OCI-LY1 (cell line): ENCODE measurements at regions not wholly inside any gene's neighbourhood (a gene's known extent, or its start where the extent isn't known, plus 50 kb on each side); places are given as distances from the start of the nearest gene placed in this dataset.
"Not testable (repeated sequence)": the region's sequence is repeated elsewhere in the genome, so short reads cannot be mapped to it uniquely, and the experiment has no call there.

ENCODE experiments used
- H2AFZ ChIP-seq: fragments of 200-600 bp; sonication (generic), shearing (Covaris generic); 2 replicates; pipeline ENCODE4 v1.6.0; 2014; ENCODE audit warnings: antibody characterized with exemption, mild to moderate bottlenecking, low read length
- H3F3A ChIP-seq: fragments of 200-600 bp; sonication (generic), shearing (Covaris generic); 2 replicates; pipeline ENCODE4 v1.6.0; 2014; ENCODE audit warnings: mild to moderate bottlenecking, antibody characterized with exemption, low read length, moderate library complexity; ENCODE audit not compliant: insufficient read depth
- H3K27ac ChIP-seq: fragments of 200-600 bp; sonication (generic); 2 replicates; pipeline ENCODE4 v1.5.1; 2014; ENCODE audit warnings: low read length, mixed run types, mild to moderate bottlenecking, low read depth; ENCODE audit not compliant: poor library complexity, severe bottlenecking
- H3K27me3 ChIP-seq: fragments of 200-600 bp; sonication (generic); 2 replicates; pipeline ENCODE4 v1.6.0; 2014; ENCODE audit warnings: antibody characterized with exemption, mild to moderate bottlenecking, low read length, moderate library complexity; ENCODE audit not compliant: insufficient read depth
- H3K36me3 ChIP-seq: fragments of 200-600 bp; sonication (generic); 2 replicates; pipeline ENCODE4 v1.6.1; 2014; ENCODE audit warnings: mild to moderate bottlenecking, antibody characterized with exemption, low read length, moderate library complexity, mixed read lengths; ENCODE audit not compliant: insufficient read depth
- H3K4me1 ChIP-seq: fragments of 200-600 bp; sonication (generic); 2 replicates; pipeline ENCODE4 v1.5.1; 2014; ENCODE audit warnings: mild to moderate bottlenecking, low read length, moderate library complexity; ENCODE audit not compliant: insufficient read depth, severe bottlenecking
- H3K4me2 ChIP-seq: fragments of 200-600 bp; sonication (generic), shearing (Covaris generic); 2 replicates; pipeline ENCODE4 v1.6.1; 2014; ENCODE audit warnings: low read length
- H3K4me3 ChIP-seq: fragments of 200-600 bp; sonication (generic); 2 replicates; pipeline ENCODE4 v1.5.1; 2014; ENCODE audit warnings: low read length, low read depth, mild to moderate bottlenecking, mixed read lengths; ENCODE audit not compliant: poor library complexity, severe bottlenecking
- H3K79me2 ChIP-seq: fragments of 200-600 bp; shearing (Covaris generic); 2 replicates; pipeline ENCODE4 v1.6.1; 2016; ENCODE audit warnings: mixed run types, low read length, mixed read lengths; ENCODE audit not compliant: insufficient read depth
- H3K9ac ChIP-seq: fragments of 200-600 bp; sonication (generic), shearing (Covaris generic); 2 replicates; pipeline ENCODE4 v1.6.1; 2014; ENCODE audit warnings: mild to moderate bottlenecking, low read length, mixed read lengths
- H3K9me2 ChIP-seq: fragments of 200-600 bp; sonication (generic), shearing (Covaris generic); 2 replicates; pipeline ENCODE4 v1.6.1; 2014; ENCODE audit warnings: low read depth, mild to moderate bottlenecking, low read length, mixed read lengths
- H3K9me3 ChIP-seq: fragments of 200-600 bp; shearing (Covaris generic); 2 replicates; pipeline ENCODE4 v1.6.1; 2014; ENCODE audit warnings: low read length, mixed read lengths
- H4K20me1 ChIP-seq: fragments of 200-600 bp; sonication (generic), shearing (Covaris generic); 2 replicates; pipeline ENCODE4 v1.6.0; 2016; ENCODE audit warnings: mild to moderate bottlenecking, low read length; ENCODE audit not compliant: insufficient read depth
- EZH2 ChIP-seq: fragments of 200-600 bp; sonication (generic), shearing (Covaris generic); IDR thresholded peaks from 2 replicates; pipeline ENCODE4 v1.8.0; 2017; ENCODE audit warnings: borderline replicate concordance, mixed run types, mild to moderate bottlenecking, antibody characterized with exemption, low read length, moderate library complexity, mixed read lengths
- TF ChIP-seq, protein P1 (sequence below): fragments of 200-600 bp; sonication (generic), shearing (Covaris generic); IDR thresholded peaks from 2 replicates; pipeline ENCODE4 v1.5.1; 2017; ENCODE audit warnings: mild to moderate bottlenecking, antibody characterized with exemption, low read length, moderate library complexity, mixed read lengths

DNA sequence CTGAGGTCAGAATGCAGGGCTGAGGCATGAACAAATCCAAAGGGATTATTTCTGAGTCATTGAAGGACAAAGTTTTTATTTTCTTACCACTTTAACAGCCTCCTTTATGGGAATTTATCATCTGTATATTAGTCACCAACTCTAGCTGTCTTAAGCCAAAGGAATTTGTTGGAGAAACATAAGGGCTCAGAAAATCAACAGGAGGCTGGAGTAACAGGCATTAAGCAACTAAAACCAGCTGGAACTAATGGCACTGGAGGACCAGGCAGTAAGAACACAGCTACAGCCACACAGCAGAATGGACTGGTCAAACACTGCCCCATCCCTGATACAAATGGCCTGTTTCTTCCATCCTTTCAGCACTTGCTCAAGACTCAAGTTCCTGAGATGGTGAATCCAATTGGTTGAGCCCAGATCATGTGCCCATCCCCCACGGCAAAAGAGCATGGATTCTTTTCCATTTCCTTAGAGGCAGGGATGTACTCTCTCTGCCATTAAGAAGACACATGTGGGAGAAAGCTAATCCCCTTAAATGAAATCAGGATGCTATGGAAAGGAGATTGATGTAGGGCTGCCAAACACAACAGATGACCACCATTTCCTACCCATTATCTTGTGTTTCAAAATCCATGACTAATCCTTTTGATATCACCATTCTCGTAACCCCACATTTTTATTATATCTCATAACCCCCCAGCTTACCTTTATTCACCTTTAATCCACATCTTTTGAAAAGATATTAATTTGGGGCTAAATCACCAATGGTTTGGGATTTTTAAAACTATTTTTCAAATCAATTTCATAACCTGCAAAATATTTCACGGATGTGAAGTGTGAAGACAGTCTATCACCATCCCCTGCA lies 157.0 kb upstream of the FNDC3A start:
- no peak overlapping the region for H3K4me2 ChIP-seq

DNA sequence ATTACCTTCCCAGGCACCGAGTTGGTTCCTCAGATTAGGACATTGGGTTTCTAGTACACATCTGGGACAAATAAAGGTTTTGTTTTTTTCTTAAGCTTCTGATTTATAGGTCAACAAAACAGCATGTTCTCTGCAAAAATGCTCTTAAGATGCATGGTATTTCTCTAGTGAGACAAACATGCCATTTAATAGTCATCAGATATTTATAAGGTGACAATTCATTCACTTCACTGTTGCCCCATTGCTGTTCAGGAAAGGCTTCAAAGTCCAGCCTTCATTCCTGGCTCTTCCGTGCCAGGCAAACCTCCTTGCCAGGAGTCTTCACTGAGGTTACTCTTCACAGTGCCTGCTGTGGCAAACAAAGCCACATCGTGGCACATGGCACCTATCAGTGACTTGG lies 156.3 kb upstream of the FNDC3A start:
- Histone ChIP-seq H3K4me1 (peaks cover 3% of the 10 kb centered on the region), H3F3A (no peaks in the 10 kb centered on the region), H3K79me2 (no peaks in the 10 kb centered on the region), H4K20me1 (no peaks in the 10 kb centered on the region), H3K36me3 (no peaks in the 10 kb centered on the region), H3K27ac (no peak overlapping the region), H3K4me2 (no peak overlapping the region), H3K9me2 (no peaks in the 10 kb centered on the region), H3K9ac (no peak overlapping the region), H3K4me3 (no peak overlapping the region), H2AFZ (no peak overlapping the region), H3K27me3 (no peaks in the 10 kb centered on the region), H3K9me3 (no peaks in the 10 kb centered on the region)
- TF ChIP-seq, protein P1, sequence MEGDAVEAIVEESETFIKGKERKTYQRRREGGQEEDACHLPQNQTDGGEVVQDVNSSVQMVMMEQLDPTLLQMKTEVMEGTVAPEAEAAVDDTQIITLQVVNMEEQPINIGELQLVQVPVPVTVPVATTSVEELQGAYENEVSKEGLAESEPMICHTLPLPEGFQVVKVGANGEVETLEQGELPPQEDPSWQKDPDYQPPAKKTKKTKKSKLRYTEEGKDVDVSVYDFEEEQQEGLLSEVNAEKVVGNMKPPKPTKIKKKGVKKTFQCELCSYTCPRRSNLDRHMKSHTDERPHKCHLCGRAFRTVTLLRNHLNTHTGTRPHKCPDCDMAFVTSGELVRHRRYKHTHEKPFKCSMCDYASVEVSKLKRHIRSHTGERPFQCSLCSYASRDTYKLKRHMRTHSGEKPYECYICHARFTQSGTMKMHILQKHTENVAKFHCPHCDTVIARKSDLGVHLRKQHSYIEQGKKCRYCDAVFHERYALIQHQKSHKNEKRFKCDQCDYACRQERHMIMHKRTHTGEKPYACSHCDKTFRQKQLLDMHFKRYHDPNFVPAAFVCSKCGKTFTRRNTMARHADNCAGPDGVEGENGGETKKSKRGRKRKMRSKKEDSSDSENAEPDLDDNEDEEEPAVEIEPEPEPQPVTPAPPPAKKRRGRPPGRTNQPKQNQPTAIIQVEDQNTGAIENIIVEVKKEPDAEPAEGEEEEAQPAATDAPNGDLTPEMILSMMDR = no peak
- no peak for TF ChIP-seq EZH2

More for the DNA sequence above, 157.0 kb upstream of the FNDC3A start:
- H3F3A ChIP-seq = no peaks in the 10 kb centered on the region
- H3K4me3 ChIP-seq = no peak overlapping the region
- H3K27ac ChIP-seq = no peak overlapping the region
- H3K9me2 ChIP-seq = no peaks in the 10 kb centered on the region
- H2AFZ ChIP-seq = no peak overlapping the region
- no peaks in the 10 kb centered on the region for H3K36me3 ChIP-seq
- H3K4me1 ChIP-seq = peaks cover 3% of the 10 kb centered on the region
- no peaks in the 10 kb centered on the region for H3K79me2 ChIP-seq
- no peaks in the 10 kb centered on the region for H3K27me3 ChIP-seq
- H4K20me1 ChIP-seq = no peaks in the 10 kb centered on the region
- TF ChIP-seq, protein P1 = no peak
- no peak overlapping the region for H3K9ac ChIP-seq
- no peaks in the 10 kb centered on the region for H3K9me3 ChIP-seq

DNA sequence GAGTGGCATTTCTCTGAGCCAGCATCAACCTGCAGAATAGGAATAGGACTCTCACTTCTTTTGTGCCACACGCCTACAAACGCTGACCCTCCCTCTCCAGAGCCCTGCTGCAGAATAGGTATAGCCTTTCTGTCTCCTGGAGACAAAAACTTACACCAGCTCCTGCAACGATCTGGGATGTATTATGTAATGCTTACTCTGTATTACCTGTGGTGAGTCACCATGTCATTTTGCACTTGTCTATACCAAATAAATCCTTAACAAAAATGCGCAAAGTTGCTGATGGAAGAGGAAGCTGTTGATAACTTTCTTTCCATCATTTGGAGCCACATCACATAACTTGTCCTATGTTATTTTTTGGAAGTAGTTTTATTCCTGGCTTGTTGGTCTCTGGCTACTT lies 155.8 kb upstream of the FNDC3A start:
- no peaks in the 10 kb centered on the region for H3K27me3 ChIP-seq
- H3K4me2 ChIP-seq = no peak overlapping the region
- no peaks in the 10 kb centered on the region for H3K36me3 ChIP-seq
- no peaks in the 10 kb centered on the region for H3K9me2 ChIP-seq
- H2AFZ ChIP-seq = no peak overlapping the region
- no peaks in the 10 kb centered on the region for H3K79me2 ChIP-seq
- H4K20me1 ChIP-seq = no peaks in the 10 kb centered on the region
- no peaks in the 10 kb centered on the region for H3K9me3 ChIP-seq
- TF ChIP-seq EZH2 = no peak
- TF ChIP-seq, protein P1 = no peak
- no peaks in the 10 kb centered on the region for H3F3A ChIP-seq
- H3K4me3 ChIP-seq = no peak overlapping the region
- no peak overlapping the region for H3K9ac ChIP-seq
- no peak overlapping the region for H3K27ac ChIP-seq
- H3K4me1 ChIP-seq = peaks cover 3% of the 10 kb centered on the region

DNA sequence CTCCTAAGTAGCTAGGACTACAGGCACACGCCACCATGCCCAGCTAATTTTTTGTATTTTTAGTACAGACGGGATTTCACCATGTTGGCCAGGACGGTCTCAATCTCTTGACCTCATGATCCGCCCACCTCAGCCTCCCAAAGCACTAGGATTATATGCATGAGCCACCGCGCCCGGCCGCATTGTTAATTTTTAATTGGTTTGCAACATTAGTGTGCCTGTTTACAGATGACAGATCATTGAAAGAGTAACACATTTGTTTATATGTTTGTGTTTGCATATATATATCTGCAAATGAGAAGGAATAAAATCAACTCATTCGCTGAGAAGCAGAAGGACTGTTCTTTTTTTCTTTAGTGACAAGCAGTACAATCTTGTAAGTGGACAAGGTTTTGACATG lies 152.2 kb upstream of the FNDC3A start:
- not testable (repeated sequence) for H3K4me2 ChIP-seq, H3K9me3 ChIP-seq, H3K9ac ChIP-seq, H3K79me2 ChIP-seq, H3K9me2 ChIP-seq, H3K27ac ChIP-seq, H3K4me1 ChIP-seq, H3K27me3 ChIP-seq, H4K20me1 ChIP-seq, H3K36me3 ChIP-seq, H3K4me3 ChIP-seq, H3F3A ChIP-seq, H2AFZ ChIP-seq
